ENCODE measurements at regions not wholly inside any gene's neighbourhood (a gene's known extent, or its start where the extent isn't known, plus 50 kb on each side); places are given as distances from the start of the nearest gene placed in this dataset.

DNA sequence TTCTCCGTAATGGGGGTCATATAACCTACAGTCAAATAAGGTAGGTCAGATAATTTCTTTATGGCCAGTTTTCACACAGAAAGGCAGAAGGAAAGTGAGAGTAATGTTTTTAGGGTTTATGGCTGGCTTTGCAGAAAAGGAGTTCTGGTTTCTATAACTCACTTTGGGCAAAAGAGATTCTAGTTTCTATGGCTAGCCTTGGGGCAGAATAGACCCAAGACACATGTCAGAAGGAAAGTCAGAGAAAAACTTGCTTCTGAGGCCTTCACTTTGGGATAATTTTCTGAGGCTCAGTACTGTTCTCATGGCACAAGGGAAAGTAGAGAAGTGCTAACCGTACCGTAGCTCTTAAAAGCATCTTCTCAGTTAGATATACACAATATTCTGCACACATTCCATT, 1145.3 kb downstream of the EFNA5 start:
- no peak for TF ChIP-seq POLR2A (IDR thresholded peaks at IDR 0.05)
- TF ChIP-seq, protein P1, sequence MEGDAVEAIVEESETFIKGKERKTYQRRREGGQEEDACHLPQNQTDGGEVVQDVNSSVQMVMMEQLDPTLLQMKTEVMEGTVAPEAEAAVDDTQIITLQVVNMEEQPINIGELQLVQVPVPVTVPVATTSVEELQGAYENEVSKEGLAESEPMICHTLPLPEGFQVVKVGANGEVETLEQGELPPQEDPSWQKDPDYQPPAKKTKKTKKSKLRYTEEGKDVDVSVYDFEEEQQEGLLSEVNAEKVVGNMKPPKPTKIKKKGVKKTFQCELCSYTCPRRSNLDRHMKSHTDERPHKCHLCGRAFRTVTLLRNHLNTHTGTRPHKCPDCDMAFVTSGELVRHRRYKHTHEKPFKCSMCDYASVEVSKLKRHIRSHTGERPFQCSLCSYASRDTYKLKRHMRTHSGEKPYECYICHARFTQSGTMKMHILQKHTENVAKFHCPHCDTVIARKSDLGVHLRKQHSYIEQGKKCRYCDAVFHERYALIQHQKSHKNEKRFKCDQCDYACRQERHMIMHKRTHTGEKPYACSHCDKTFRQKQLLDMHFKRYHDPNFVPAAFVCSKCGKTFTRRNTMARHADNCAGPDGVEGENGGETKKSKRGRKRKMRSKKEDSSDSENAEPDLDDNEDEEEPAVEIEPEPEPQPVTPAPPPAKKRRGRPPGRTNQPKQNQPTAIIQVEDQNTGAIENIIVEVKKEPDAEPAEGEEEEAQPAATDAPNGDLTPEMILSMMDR (IDR thresholded peaks at IDR 0.05) = no peak
- TF ChIP-seq POLR2AphosphoS5 (IDR thresholded peaks at IDR 0.05) = no peak
- no peak for TF ChIP-seq EP300 (IDR thresholded peaks at IDR 0.05)
